SK-N-SH (cell line): ENCODE measurements at regions not wholly inside any gene's neighbourhood (a gene's known extent, or its start where the extent isn't known, plus 50 kb on each side); places are given as distances from the start of the nearest gene placed in this dataset.

Source experiments
- CTCF ChIA-PET: fragments of 300-600, 350-600 bp; formaldehyde crosslinking; extraction: SDS; loops from one replicate; lab custom pipeline; 2021; lab: Yijun Ruan, JAX
- POLR2A ChIA-PET: fragments of 350-600 bp; sonication (Branson Sonifier 250); formaldehyde crosslinking; extraction: SDS; loops from one replicate; lab custom pipeline; 2020; ENCODE audit warnings: antibody characterized with exemption, inconsistent platforms; lab: Yijun Ruan, JAX
- DNase-seq: peaks from one replicate; pipeline ENCODE4 v3.0.0; 2012
- H2AFZ ChIP-seq: fragments of 200-600 bp; sonication (generic); 2 replicates; pipeline ENCODE4 v1.8.1; 2016; ENCODE audit warnings: antibody characterized with exemption, mild to moderate bottlenecking, low read depth
- H3F3A ChIP-seq: fragments of 200-600 bp; sonication (generic); replicated peaks from 2 replicates; pipeline ENCODE3; 2016; ENCODE audit warnings: antibody characterized with exemption, mild to moderate bottlenecking; ENCODE audit not compliant: insufficient read depth
- H3K27ac ChIP-seq, 2 experiments: fragments of 200-500 bp in 1 of 2; fragments of 200-600 bp in 1 of 2; sonication (Bioruptor generic) in 1 of 2; sonication (generic), shearing (Covaris generic) in 1 of 2; 2 replicates each; pipeline versions ENCODE4 v1.5.1 to v1.6.1; 2014 to 2016; ENCODE audit warnings: low read depth in 2 of 2, inconsistent platforms in 1 of 2, low read length in 1 of 2, mild to moderate bottlenecking in 1 of 2, mixed read lengths in 1 of 2
- H3K27me3 ChIP-seq: fragments of 200-600 bp; sonication (generic), shearing (Covaris generic); 2 replicates; pipeline ENCODE4 v1.6.1; 2016; ENCODE audit warnings: mixed run types; ENCODE audit not compliant: insufficient read depth
- H3K36me3 ChIP-seq, 2 experiments: fragments of 200-500 bp in 1 of 2; fragments of 200-600 bp in 1 of 2; sonication (Bioruptor generic) in 1 of 2; sonication (generic) in 1 of 2; replicated peaks in 1 of 2; 2 replicates each; pipeline versions ENCODE3 to v1.5.1; 2014 to 2016; ENCODE audit warnings: low read length in 1 of 2, mild to moderate bottlenecking in 1 of 2; ENCODE audit not compliant: insufficient read depth in 2 of 2, control insufficient read depth in 1 of 2
- H3K4me1 ChIP-seq, 2 experiments: fragments of 200-500 bp in 1 of 2; fragments of 200-600 bp in 1 of 2; sonication (Bioruptor generic) in 1 of 2; sonication (generic), shearing (Covaris generic) in 1 of 2; 2 replicates each; pipeline versions ENCODE4 v1.5.1 to v1.6.1; 2014 to 2016; ENCODE audit warnings: low read depth in 1 of 2, low read length in 1 of 2, mixed run types in 1 of 2; ENCODE audit not compliant: insufficient read depth in 2 of 2, control insufficient read depth in 1 of 2
- H3K4me2 ChIP-seq: fragments of 200-600 bp; sonication (generic), shearing (Covaris generic); 2 replicates; pipeline ENCODE4 v1.6.1; 2017; ENCODE audit warnings: mixed run types
- H3K4me3 ChIP-seq, 2 experiments: fragments of 200-500 bp in 1 of 2; fragments of 200-600 bp in 1 of 2; sonication (Bioruptor generic) in 1 of 2; sonication (generic), shearing (Covaris generic) in 1 of 2; 2 replicates each; pipeline versions ENCODE4 v1.5.1 to v1.8.1; 2014 to 2016; ENCODE audit warnings: low read depth in 2 of 2, inconsistent platforms in 1 of 2, low read length in 1 of 2, mild to moderate bottlenecking in 1 of 2, mixed read lengths in 1 of 2, moderate library complexity in 1 of 2
- H3K79me2 ChIP-seq: fragments of 200-600 bp; sonication (generic); 2 replicates; pipeline ENCODE4 v1.8.1; 2017; ENCODE audit warnings: mild to moderate bottlenecking; ENCODE audit not compliant: insufficient read depth
- H3K9ac ChIP-seq: fragments of 200-600 bp; sonication (generic); 2 replicates; pipeline ENCODE4 v1.6.1; 2017; ENCODE audit warnings: mixed run types
- H3K9me2 ChIP-seq: fragments of 200-600 bp; sonication (generic); 2 replicates; pipeline ENCODE4 v1.6.1; 2017; ENCODE audit warnings: mixed run types
- H3K9me3 ChIP-seq: fragments of 200-600 bp; sonication (generic); 2 replicates; pipeline ENCODE4 v1.6.1; 2017; ENCODE audit warnings: mixed run types, mild to moderate bottlenecking, moderate library complexity
- H4K20me1 ChIP-seq: fragments of 200-600 bp; sonication (generic); 2 replicates; pipeline ENCODE4 v1.6.1; 2017; ENCODE audit warnings: mild to moderate bottlenecking, mixed run types; ENCODE audit not compliant: insufficient read depth
- EP300 ChIP-seq, 2 experiments: IDR thresholded peaks; 2 replicates each; pipeline versions ENCODE4 v1.4.0 to v1.6.1; 2012; ENCODE audit warnings: borderline replicate concordance in 1 of 2, low read depth in 1 of 2, low read length in 1 of 2
- MEF2A ChIP-seq: IDR thresholded peaks from 2 replicates; pipeline ENCODE4 v1.4.0; 2012; ENCODE audit warnings: low read depth, borderline replicate concordance
- NRF1 ChIP-seq: IDR thresholded peaks from 2 replicates; pipeline ENCODE4 v1.6.1; 2012; ENCODE audit warnings: low read depth, mild to moderate bottlenecking, low read length
- RAD21 ChIP-seq: IDR thresholded peaks from 2 replicates; pipeline ENCODE4 v1.6.1; 2012; ENCODE audit warnings: mild to moderate bottlenecking, low read length
- RCOR1 ChIP-seq: fragments of 150-350 bp; IDR thresholded peaks from 2 replicates; pipeline ENCODE4 v1.6.1; 2017; ENCODE audit warnings: antibody characterized with exemption, low read length
- RFX5 ChIP-seq: IDR thresholded peaks from 2 replicates; pipeline ENCODE4 v1.6.1; 2012; ENCODE audit warnings: mild to moderate bottlenecking, improper control_type of control experiment, low read length
- WGBS: methylation state at CpG from one replicate; pipeline ENCODE4 v1.1.6; 2017; ENCODE audit warnings: low lambda C conversion rate; 5-methylcytosine and 5-hydroxymethylcytosine counted together
- TF ChIP-seq, protein P1 (sequence below): fragments of 200-600 bp; sonication (generic); IDR thresholded peaks from 2 replicates; pipeline ENCODE4 v1.6.1; 2017; ENCODE audit warnings: antibody characterized with exemption, mild to moderate bottlenecking, moderate library complexity
- TF ChIP-seq, protein P2 (sequence below): IDR thresholded peaks from 2 replicates; pipeline ENCODE4 v1.4.0; 2012; ENCODE audit warnings: low read depth, borderline replicate concordance
- TF ChIP-seq, protein P3 (sequence below): IDR thresholded peaks from 2 replicates; pipeline ENCODE4 v1.6.1; 2012; ENCODE audit warnings: mild to moderate bottlenecking, low read depth, low read length, moderate library complexity
- TF ChIP-seq, protein P4 (sequence below): IDR thresholded peaks from 2 replicates; pipeline ENCODE4; 2012

DNA sequence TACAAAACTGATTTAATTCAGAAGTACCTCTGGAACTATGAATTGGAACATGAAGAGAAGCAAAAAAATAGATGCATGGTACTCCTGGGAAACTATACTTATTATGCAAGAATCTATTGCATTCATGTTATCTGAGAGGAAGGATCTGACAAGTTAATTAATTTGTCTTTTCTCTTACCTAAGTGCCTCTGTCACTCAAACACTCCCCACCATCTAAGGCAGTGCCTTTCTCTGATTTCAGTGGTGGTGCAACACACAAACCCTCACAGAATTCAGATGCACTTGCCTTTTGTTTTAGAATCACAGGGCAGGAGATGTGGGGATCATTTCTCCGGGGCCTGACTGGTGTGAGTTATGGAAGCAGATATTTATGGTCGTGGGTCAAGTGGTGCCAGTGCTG, 52.5 kb upstream of the C9orf72 start:
- Histone ChIP-seq H3K27ac (no peak overlapping the region), H3K36me3 (no peaks in the 10 kb centered on the region), H2AFZ (no peak overlapping the region), H3K4me3 (no peak overlapping the region), H3K9me2 (no peaks in the 10 kb centered on the region), H3K4me1 (no peaks in the 10 kb centered on the region), H4K20me1 (no peaks in the 10 kb centered on the region), H3K79me2 (no peaks in the 10 kb centered on the region), H3K27me3 (no peaks in the 10 kb centered on the region), H3K4me2 (no peak overlapping the region), H3F3A (no peaks in the 10 kb centered on the region), H3K9me3 (no peaks in the 10 kb centered on the region), H3K9ac (no peak overlapping the region)
- POLR2A ChIA-PET, result no interaction called here
- CTCF ChIA-PET, result no interaction called here
- 43% methylated on average over 2 of the region's 2 CpGs for WGBS
- TF ChIP-seq RAD21 (no peak), RFX5 (no peak), RCOR1 (no peak), MEF2A (no peak), NRF1 (no peak), EP300 (IDR thresholded peaks at IDR 0.05; ENCODE audit: borderline replicate concordance in 1 of 2, low read depth in 1 of 2, low read length in 1 of 2) (no peak)
- TF ChIP-seq, protein P1, sequence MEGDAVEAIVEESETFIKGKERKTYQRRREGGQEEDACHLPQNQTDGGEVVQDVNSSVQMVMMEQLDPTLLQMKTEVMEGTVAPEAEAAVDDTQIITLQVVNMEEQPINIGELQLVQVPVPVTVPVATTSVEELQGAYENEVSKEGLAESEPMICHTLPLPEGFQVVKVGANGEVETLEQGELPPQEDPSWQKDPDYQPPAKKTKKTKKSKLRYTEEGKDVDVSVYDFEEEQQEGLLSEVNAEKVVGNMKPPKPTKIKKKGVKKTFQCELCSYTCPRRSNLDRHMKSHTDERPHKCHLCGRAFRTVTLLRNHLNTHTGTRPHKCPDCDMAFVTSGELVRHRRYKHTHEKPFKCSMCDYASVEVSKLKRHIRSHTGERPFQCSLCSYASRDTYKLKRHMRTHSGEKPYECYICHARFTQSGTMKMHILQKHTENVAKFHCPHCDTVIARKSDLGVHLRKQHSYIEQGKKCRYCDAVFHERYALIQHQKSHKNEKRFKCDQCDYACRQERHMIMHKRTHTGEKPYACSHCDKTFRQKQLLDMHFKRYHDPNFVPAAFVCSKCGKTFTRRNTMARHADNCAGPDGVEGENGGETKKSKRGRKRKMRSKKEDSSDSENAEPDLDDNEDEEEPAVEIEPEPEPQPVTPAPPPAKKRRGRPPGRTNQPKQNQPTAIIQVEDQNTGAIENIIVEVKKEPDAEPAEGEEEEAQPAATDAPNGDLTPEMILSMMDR, result no peak
- TF ChIP-seq, protein P2, sequence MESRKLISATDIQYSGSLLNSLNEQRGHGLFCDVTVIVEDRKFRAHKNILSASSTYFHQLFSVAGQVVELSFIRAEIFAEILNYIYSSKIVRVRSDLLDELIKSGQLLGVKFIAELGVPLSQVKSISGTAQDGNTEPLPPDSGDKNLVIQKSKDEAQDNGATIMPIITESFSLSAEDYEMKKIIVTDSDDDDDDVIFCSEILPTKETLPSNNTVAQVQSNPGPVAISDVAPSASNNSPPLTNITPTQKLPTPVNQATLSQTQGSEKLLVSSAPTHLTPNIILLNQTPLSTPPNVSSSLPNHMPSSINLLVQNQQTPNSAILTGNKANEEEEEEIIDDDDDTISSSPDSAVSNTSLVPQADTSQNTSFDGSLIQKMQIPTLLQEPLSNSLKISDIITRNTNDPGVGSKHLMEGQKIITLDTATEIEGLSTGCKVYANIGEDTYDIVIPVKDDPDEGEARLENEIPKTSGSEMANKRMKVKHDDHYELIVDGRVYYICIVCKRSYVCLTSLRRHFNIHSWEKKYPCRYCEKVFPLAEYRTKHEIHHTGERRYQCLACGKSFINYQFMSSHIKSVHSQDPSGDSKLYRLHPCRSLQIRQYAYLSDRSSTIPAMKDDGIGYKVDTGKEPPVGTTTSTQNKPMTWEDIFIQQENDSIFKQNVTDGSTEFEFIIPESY, result no peak
- TF ChIP-seq, protein P3, sequence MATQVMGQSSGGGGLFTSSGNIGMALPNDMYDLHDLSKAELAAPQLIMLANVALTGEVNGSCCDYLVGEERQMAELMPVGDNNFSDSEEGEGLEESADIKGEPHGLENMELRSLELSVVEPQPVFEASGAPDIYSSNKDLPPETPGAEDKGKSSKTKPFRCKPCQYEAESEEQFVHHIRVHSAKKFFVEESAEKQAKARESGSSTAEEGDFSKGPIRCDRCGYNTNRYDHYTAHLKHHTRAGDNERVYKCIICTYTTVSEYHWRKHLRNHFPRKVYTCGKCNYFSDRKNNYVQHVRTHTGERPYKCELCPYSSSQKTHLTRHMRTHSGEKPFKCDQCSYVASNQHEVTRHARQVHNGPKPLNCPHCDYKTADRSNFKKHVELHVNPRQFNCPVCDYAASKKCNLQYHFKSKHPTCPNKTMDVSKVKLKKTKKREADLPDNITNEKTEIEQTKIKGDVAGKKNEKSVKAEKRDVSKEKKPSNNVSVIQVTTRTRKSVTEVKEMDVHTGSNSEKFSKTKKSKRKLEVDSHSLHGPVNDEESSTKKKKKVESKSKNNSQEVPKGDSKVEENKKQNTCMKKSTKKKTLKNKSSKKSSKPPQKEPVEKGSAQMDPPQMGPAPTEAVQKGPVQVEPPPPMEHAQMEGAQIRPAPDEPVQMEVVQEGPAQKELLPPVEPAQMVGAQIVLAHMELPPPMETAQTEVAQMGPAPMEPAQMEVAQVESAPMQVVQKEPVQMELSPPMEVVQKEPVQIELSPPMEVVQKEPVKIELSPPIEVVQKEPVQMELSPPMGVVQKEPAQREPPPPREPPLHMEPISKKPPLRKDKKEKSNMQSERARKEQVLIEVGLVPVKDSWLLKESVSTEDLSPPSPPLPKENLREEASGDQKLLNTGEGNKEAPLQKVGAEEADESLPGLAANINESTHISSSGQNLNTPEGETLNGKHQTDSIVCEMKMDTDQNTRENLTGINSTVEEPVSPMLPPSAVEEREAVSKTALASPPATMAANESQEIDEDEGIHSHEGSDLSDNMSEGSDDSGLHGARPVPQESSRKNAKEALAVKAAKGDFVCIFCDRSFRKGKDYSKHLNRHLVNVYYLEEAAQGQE, result no peak
- TF ChIP-seq, protein P4, sequence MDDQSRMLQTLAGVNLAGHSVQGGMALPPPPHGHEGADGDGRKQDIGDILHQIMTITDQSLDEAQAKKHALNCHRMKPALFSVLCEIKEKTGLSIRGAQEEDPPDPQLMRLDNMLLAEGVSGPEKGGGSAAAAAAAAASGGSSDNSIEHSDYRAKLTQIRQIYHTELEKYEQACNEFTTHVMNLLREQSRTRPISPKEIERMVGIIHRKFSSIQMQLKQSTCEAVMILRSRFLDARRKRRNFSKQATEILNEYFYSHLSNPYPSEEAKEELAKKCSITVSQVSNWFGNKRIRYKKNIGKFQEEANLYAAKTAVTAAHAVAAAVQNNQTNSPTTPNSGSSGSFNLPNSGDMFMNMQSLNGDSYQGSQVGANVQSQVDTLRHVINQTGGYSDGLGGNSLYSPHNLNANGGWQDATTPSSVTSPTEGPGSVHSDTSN, result no peak
- no peak for DNase-seq
